ENCODE measurements at regions not wholly inside any gene's neighbourhood (a gene's known extent, or its start where the extent isn't known, plus 50 kb on each side); places are given as distances from the start of the nearest gene placed in this dataset.
A peak's percentile ranks its signal among the peaks of the same experiment; 100 is the strongest.

DNA sequence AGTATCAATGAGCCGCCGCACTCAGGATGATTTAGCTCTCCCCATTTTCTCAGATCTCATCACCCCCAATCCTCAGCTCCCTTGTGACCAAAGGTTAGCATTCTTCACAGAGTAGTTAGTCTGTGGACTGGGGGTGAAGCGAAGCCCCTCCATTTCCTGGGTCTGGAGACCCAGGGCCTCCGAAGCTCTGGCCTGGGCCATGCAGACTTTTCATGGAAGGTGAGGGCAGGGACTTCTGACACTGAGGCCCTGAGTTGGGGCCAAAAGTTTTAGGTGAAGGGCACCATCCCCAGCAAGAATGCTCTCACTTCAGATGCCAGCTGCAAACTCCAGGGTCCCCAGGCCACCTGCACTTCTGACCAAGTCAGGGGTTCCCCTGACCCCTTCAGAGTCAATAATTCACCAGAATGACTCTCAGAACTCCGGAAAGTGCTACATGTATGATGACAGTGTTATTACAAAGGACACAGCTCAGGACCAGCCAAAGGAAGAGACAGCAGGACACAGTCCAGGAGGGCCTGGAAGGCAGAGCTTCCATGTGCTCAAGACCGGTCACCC is 65.7 kb upstream of the DUSP22 start:
- no peak overlapping the region for H3K27ac ChIP-seq (ENCODE audit: low read length)
- CTCF ChIA-PET: interaction anchor here (1.2 kb wide), 1 partner anchor 10 kb away, joined by 3 read pairs; no protein-coding TSS in a partner anchor
- intact Hi-C loops (cut with micrococcal nuclease; ENCODE audit: unreplicated experiment): no loop called here

DNA sequence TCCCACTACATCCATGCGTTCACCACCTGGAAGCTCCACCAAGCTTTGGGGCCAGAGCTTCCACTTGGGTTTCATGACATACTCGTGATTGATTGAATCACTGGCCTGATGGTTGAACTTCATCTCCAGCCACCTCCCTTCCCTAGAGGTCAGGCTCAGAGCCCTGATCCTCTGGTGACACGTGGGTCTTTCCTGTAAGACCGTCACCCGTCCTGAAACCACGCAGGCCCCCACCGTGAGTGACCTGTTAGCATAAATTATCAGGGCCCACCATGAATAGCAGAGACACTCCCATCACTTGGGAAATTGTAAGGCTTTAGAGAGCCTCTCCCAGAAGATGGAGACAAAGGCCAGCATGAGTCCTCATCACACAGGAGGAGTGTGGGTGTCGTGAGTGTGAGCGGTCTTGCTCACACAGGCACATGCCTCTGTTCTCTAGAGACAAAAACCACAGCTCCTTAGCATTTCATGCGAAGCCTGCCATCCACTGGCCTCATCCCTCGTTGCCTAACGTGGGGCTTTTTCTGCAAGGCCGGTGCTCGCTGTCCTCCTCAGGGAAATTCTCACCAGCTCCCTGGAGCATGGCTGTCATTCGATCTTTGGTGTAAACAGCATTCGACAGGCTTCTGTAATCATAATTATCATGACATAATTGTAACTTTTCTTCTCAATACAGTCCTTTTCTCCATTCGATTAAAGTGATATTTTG is 65.1 kb upstream of the DUSP22 start:
- Histone ChIP-seq H3K27me3 (ENCODE audit: control insufficient read depth, insufficient read depth, low read length) (no peaks in the 10 kb centered on the region), H3K4me3 (ENCODE audit: low read depth in 2 of 2, low read length in 2 of 2) (no peak overlapping the region), H3K36me3 (ENCODE audit: control insufficient read depth, insufficient read depth, low read length) (no peaks in the 10 kb centered on the region), H3K9me3 (ENCODE audit: control insufficient read depth, insufficient read depth, low read depth, low read length) (no peaks in the 10 kb centered on the region), H3K4me1 (ENCODE audit: control insufficient read depth, insufficient read depth, low read length) (no peaks in the 10 kb centered on the region), H3K27ac (ENCODE audit: low read length) (no peak overlapping the region)
- ATAC-seq: 0 out of 2 replicates have a peak, but pooled peaks have one; percentile 40
- intact Hi-C loops (cut with micrococcal nuclease; ENCODE audit: unreplicated experiment) (no loop called here), in situ Hi-C loops (cut with HindIII; ENCODE audit: low pct_unique_long_range_greater_than_20kb, low sequenced_read_pairs) (no loop called here)
- TF ChIP-seq, protein P1, sequence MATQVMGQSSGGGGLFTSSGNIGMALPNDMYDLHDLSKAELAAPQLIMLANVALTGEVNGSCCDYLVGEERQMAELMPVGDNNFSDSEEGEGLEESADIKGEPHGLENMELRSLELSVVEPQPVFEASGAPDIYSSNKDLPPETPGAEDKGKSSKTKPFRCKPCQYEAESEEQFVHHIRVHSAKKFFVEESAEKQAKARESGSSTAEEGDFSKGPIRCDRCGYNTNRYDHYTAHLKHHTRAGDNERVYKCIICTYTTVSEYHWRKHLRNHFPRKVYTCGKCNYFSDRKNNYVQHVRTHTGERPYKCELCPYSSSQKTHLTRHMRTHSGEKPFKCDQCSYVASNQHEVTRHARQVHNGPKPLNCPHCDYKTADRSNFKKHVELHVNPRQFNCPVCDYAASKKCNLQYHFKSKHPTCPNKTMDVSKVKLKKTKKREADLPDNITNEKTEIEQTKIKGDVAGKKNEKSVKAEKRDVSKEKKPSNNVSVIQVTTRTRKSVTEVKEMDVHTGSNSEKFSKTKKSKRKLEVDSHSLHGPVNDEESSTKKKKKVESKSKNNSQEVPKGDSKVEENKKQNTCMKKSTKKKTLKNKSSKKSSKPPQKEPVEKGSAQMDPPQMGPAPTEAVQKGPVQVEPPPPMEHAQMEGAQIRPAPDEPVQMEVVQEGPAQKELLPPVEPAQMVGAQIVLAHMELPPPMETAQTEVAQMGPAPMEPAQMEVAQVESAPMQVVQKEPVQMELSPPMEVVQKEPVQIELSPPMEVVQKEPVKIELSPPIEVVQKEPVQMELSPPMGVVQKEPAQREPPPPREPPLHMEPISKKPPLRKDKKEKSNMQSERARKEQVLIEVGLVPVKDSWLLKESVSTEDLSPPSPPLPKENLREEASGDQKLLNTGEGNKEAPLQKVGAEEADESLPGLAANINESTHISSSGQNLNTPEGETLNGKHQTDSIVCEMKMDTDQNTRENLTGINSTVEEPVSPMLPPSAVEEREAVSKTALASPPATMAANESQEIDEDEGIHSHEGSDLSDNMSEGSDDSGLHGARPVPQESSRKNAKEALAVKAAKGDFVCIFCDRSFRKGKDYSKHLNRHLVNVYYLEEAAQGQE (IDR thresholded peaks at IDR 0.05; ENCODE audit: insufficient read depth in 1 of 2, low read depth in 2 of 2, low read length in 1 of 2): no peak
- no peak for TF ChIP-seq TCF7L2 (IDR thresholded peaks at IDR 0.05; ENCODE audit: low read depth, low read length)
- no peak for TF ChIP-seq SIN3A (IDR thresholded peaks at IDR 0.05; ENCODE audit: borderline replicate concordance, insufficient read depth, low read depth, low read length)
- TF ChIP-seq, protein P2, sequence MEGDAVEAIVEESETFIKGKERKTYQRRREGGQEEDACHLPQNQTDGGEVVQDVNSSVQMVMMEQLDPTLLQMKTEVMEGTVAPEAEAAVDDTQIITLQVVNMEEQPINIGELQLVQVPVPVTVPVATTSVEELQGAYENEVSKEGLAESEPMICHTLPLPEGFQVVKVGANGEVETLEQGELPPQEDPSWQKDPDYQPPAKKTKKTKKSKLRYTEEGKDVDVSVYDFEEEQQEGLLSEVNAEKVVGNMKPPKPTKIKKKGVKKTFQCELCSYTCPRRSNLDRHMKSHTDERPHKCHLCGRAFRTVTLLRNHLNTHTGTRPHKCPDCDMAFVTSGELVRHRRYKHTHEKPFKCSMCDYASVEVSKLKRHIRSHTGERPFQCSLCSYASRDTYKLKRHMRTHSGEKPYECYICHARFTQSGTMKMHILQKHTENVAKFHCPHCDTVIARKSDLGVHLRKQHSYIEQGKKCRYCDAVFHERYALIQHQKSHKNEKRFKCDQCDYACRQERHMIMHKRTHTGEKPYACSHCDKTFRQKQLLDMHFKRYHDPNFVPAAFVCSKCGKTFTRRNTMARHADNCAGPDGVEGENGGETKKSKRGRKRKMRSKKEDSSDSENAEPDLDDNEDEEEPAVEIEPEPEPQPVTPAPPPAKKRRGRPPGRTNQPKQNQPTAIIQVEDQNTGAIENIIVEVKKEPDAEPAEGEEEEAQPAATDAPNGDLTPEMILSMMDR (IDR thresholded peaks at IDR 0.05): no peak
- no peak for TF ChIP-seq POLR2AphosphoS5 (IDR thresholded peaks at IDR 0.05; ENCODE audit: low read depth, low read length)
- POLR2A ChIA-PET: no interaction called here
- no peak for DNase-seq (ENCODE audit: low read depth, low spot score)
- no TSS peak for BruUV-seq (replicated peaks)
- CTCF ChIA-PET: interaction anchor here (1.2 kb wide), 1 partner anchor 10 kb away, joined by 3 read pairs; no protein-coding TSS in a partner anchor

More for the DNA sequence above, 65.7 kb upstream of the DUSP22 start:
- Histone ChIP-seq H3K9me3 (ENCODE audit: control insufficient read depth, insufficient read depth, low read depth, low read length) (no peaks in the 10 kb centered on the region), H3K36me3 (ENCODE audit: control insufficient read depth, insufficient read depth, low read length) (no peaks in the 10 kb centered on the region), H3K27me3 (ENCODE audit: control insufficient read depth, insufficient read depth, low read length) (no peaks in the 10 kb centered on the region), H3K4me3 (ENCODE audit: low read depth in 2 of 2, low read length in 2 of 2) (no peak overlapping the region), H3K4me1 (ENCODE audit: control insufficient read depth, insufficient read depth, low read length) (no peaks in the 10 kb centered on the region)
- in situ Hi-C loops (cut with HindIII; ENCODE audit: low pct_unique_long_range_greater_than_20kb, low sequenced_read_pairs): no loop called here
- no peak for ATAC-seq
- no TSS peak for BruUV-seq (replicated peaks)
- no peak for DNase-seq (ENCODE audit: low read depth, low spot score)
- POLR2A ChIA-PET: no interaction called here
- TF ChIP-seq, protein P1 (IDR thresholded peaks at IDR 0.05; ENCODE audit: insufficient read depth in 1 of 2, low read depth in 2 of 2, low read length in 1 of 2): no peak
- TF ChIP-seq TCF7L2 (IDR thresholded peaks at IDR 0.05; ENCODE audit: low read depth, low read length): no peak
- no peak for TF ChIP-seq SIN3A (IDR thresholded peaks at IDR 0.05; ENCODE audit: borderline replicate concordance, insufficient read depth, low read depth, low read length)
- TF ChIP-seq POLR2AphosphoS5 (IDR thresholded peaks at IDR 0.05; ENCODE audit: low read depth, low read length): no peak
- TF ChIP-seq, protein P2 (IDR thresholded peaks at IDR 0.05): no peak

All from Panc1 (cell line).